CD4-positive, alpha-beta T cell treated with Interleukin-15 for 4 hours (primary cell): ENCODE measurements at regions not wholly inside any gene's neighbourhood (a gene's known extent, or its start where the extent isn't known, plus 50 kb on each side); places are given as distances from the start of the nearest gene placed in this dataset.
"Not testable (repeated sequence)": the region's sequence is repeated elsewhere in the genome, so short reads cannot be mapped to it uniquely, and the experiment has no call there.

Experiments
- DNase-seq: peaks from one replicate; pipeline ENCODE4 v3.0.0-alpha.2; 2020; ENCODE audit warnings: low spot score

GRCh38 chr3:118168175-118168574, 866.5 kb downstream of the IGSF11 start:
- no peak for DNase-seq

- DNase-seq, result no peak
Observed at GRCh38 chr3:118171236-118171852, 863.3 kb downstream of the IGSF11 start.

GRCh38 chr3:118180853-118181252, 853.8 kb downstream of the IGSF11 start:
- no peak for DNase-seq

- DNase-seq, result no peak
Observed at GRCh38 chr3:118181274-118181673, 853.4 kb downstream of the IGSF11 start.

GRCh38 chr3:118186051-118186450, 848.6 kb downstream of the IGSF11 start:
- no peak for DNase-seq

- DNase-seq, result no peak
Observed at GRCh38 chr3:118187221-118187620, 847.4 kb downstream of the IGSF11 start.

- DNase-seq, result no peak
Observed at GRCh38 chr3:118196183-118196582, 838.5 kb downstream of the IGSF11 start.

- DNase-seq, result no peak
Observed at GRCh38 chr3:118199044-118199443, 835.6 kb downstream of the IGSF11 start.

GRCh38 chr3:118204052-118204656, 830.5 kb downstream of the IGSF11 start:
- no peak for DNase-seq

- no peak for DNase-seq
Observed at GRCh38 chr3:118207271-118207670, 827.4 kb downstream of the IGSF11 start.

- no peak for DNase-seq
Observed at GRCh38 chr3:118208642-118209041, 826.0 kb downstream of the IGSF11 start.

- DNase-seq, result no peak
Observed at GRCh38 chr3:118213892-118214291, 820.8 kb downstream of the IGSF11 start.

GRCh38 chr3:118226206-118226605, 808.4 kb downstream of the IGSF11 start:
- no peak for DNase-seq

- no peak for DNase-seq
Observed at GRCh38 chr3:118227191-118227590, 807.5 kb downstream of the IGSF11 start.

- DNase-seq, result no peak
Observed at GRCh38 chr3:118228151-118228550, 806.5 kb downstream of the IGSF11 start.

- no peak for DNase-seq
Observed at GRCh38 chr3:118229196-118229595, 805.5 kb downstream of the IGSF11 start.

GRCh38 chr3:118231578-118231977, 803.1 kb downstream of the IGSF11 start:
- DNase-seq, result no peak

- no peak for DNase-seq
Observed at GRCh38 chr3:118239253-118239652, 795.4 kb downstream of the IGSF11 start.

GRCh38 chr3:118244761-118245160, 789.9 kb downstream of the IGSF11 start:
- DNase-seq, result no peak

- no peak for DNase-seq
Observed at GRCh38 chr3:118245312-118245711, 789.3 kb downstream of the IGSF11 start.

- DNase-seq, result not testable (repeated sequence)
Observed at GRCh38 chr3:118258850-118259249, 775.8 kb downstream of the IGSF11 start.

- DNase-seq, result no peak
Observed at GRCh38 chr3:118262800-118263402, 771.7 kb downstream of the IGSF11 start.

GRCh38 chr3:118267588-118267987, 767.1 kb downstream of the IGSF11 start:
- DNase-seq, result no peak
